WTC11 (cell line): ENCODE measurements at regions not wholly inside any gene's neighbourhood (a gene's known extent, or its start where the extent isn't known, plus 50 kb on each side); places are given as distances from the start of the nearest gene placed in this dataset.

Source experiments
- ATAC-seq: fragments of 200-7000 bp; cut with Tn5 transposase; 2 replicates; pipeline ENCODE4 v1.10.0; 2021; ENCODE audit warnings: mild to moderate bottlenecking, moderate library complexity
- CTCF ChIA-PET: fragments of 300-600 bp; sonication (Branson Sonifier 250); formaldehyde crosslinking; loops from one replicate; lab custom pipeline; 2021; ENCODE audit warnings: antibody characterized with exemption; lab: Charles Lee
- POLR2A ChIA-PET: fragments of 350-600 bp; sonication (Branson Sonifier 250); formaldehyde crosslinking; loops from one replicate; lab custom pipeline; 2021; ENCODE audit warnings: antibody characterized with exemption; lab: Charles Lee
- DNase-seq: peaks from one replicate; pipeline ENCODE4 v3.0.0; 2021; ENCODE audit warnings: low spot score
- H3K27ac Mint-ChIP-seq: 2 replicates; pipeline ENCODE4 v1.8.0; 2021; ENCODE audit warnings: mixed read lengths
- H3K27me3 Mint-ChIP-seq: 2 replicates; pipeline ENCODE4 v1.8.0; 2021; ENCODE audit warnings: low read depth, mild to moderate bottlenecking, moderate library complexity, mixed read lengths
- H3K36me3 Mint-ChIP-seq: 2 replicates; pipeline ENCODE4 v1.8.0; 2021; ENCODE audit warnings: mixed read lengths
- H3K4me1 Mint-ChIP-seq: 2 replicates; pipeline ENCODE4 v1.8.0; 2022; ENCODE audit warnings: mixed read lengths
- H3K4me3 Mint-ChIP-seq: 2 replicates; pipeline ENCODE4 v1.8.0; 2021; ENCODE audit warnings: mild to moderate bottlenecking, moderate library complexity, mixed read lengths
- H3K9me3 Mint-ChIP-seq: 2 replicates; pipeline ENCODE4 v1.8.0; 2021; ENCODE audit warnings: mixed read lengths
- CTCF ChIP-seq: fragments of 200-600 bp; IDR thresholded peaks from 2 replicates; pipeline ENCODE4 v1.8.0; 2022; ENCODE audit warnings: antibody characterized with exemption
- ELF4 ChIP-seq: sonication (generic); formaldehyde crosslinking; IDR thresholded peaks from 2 replicates; pipeline ENCODE4 v1.8.1; 2022; ENCODE audit warnings: low read depth, mild to moderate bottlenecking, moderate library complexity, missing genetic modification reagents
- FOXJ3 ChIP-seq: sonication (generic); formaldehyde crosslinking; IDR thresholded peaks from 2 replicates; pipeline ENCODE4 v1.9.0; 2021; ENCODE audit warnings: missing genetic modification reagents, mild to moderate bottlenecking, borderline replicate concordance
- FOXP1 ChIP-seq: sonication (generic); formaldehyde crosslinking; IDR thresholded peaks from 2 replicates; pipeline ENCODE4 v1.8.0; 2022; ENCODE audit warnings: missing genetic modification reagents, mild to moderate bottlenecking, moderate library complexity, borderline replicate concordance
- GRHL2 ChIP-seq: fragments of 250-450 bp; sonication (Bioruptor Pico); IDR thresholded peaks from 2 replicates; pipeline ENCODE4 v1.8.0; 2022; ENCODE audit warnings: mild to moderate bottlenecking, moderate library complexity; ENCODE audit not compliant: insufficient replicate concordance, severe bottlenecking
- IRF2 ChIP-seq: sonication (generic); formaldehyde crosslinking; IDR thresholded peaks from 2 replicates; pipeline ENCODE4 v1.8.0; 2022; ENCODE audit warnings: low read depth, missing genetic modification reagents, borderline replicate concordance
- MLX ChIP-seq: sonication (generic); formaldehyde crosslinking; IDR thresholded peaks from 2 replicates; pipeline ENCODE4 v1.8.1; 2023; ENCODE audit warnings: mild to moderate bottlenecking, missing genetic modification reagents, moderate library complexity
- MXD4 ChIP-seq: fragments of 250-450 bp; sonication (Bioruptor Pico); IDR thresholded peaks from 2 replicates; pipeline ENCODE4 v1.8.0; 2021; ENCODE audit warnings: mild to moderate bottlenecking, moderate library complexity, borderline replicate concordance
- SMAD3 ChIP-seq: sonication (generic); formaldehyde crosslinking; IDR thresholded peaks from 2 replicates; pipeline ENCODE4 v1.8.0; 2022; ENCODE audit warnings: missing genetic modification reagents, mild to moderate bottlenecking, borderline replicate concordance
- SMAD4 ChIP-seq: sonication (generic); formaldehyde crosslinking; IDR thresholded peaks from 2 replicates; pipeline ENCODE4 v1.8.0; 2022; ENCODE audit warnings: mild to moderate bottlenecking, missing genetic modification reagents
- SOX15 ChIP-seq: fragments of 250-450 bp; sonication (Bioruptor Pico); IDR thresholded peaks from 2 replicates; pipeline ENCODE4 v1.9.0; 2021; ENCODE audit warnings: mild to moderate bottlenecking
- SP1 ChIP-seq: sonication (generic); formaldehyde crosslinking; conservative IDR thresholded peaks from 2 replicates; pipeline ENCODE4 v1.8.1; 2022; ENCODE audit warnings: missing genetic modification reagents
- TP53 ChIP-seq: sonication (generic); formaldehyde crosslinking; IDR thresholded peaks from 2 replicates; pipeline ENCODE4 v1.8.1; 2023; ENCODE audit warnings: mild to moderate bottlenecking, missing genetic modification reagents
- ZBTB21 ChIP-seq: sonication (generic); formaldehyde crosslinking; IDR thresholded peaks from 2 replicates; pipeline ENCODE4 v1.8.1; 2023; ENCODE audit warnings: mild to moderate bottlenecking, missing genetic modification reagents, borderline replicate concordance
- ZNF232 ChIP-seq: sonication (generic); formaldehyde crosslinking; IDR thresholded peaks from 2 replicates; pipeline ENCODE4 v1.8.0; 2022; ENCODE audit warnings: mild to moderate bottlenecking, missing genetic modification reagents
- ZNF317 ChIP-seq: sonication (generic); formaldehyde crosslinking; IDR thresholded peaks from 2 replicates; pipeline ENCODE4 v1.8.1; 2023; ENCODE audit warnings: low read depth, mild to moderate bottlenecking, moderate library complexity, missing genetic modification reagents, borderline replicate concordance
- ZNF423 ChIP-seq: fragments of 250-450 bp; sonication (Bioruptor Pico); IDR thresholded peaks from 2 replicates; pipeline ENCODE4 v2.1.2; 2022; ENCODE audit warnings: mild to moderate bottlenecking, moderate library complexity
- ZNF512 ChIP-seq: sonication (generic); formaldehyde crosslinking; IDR thresholded peaks from 2 replicates; pipeline ENCODE4 v1.8.1; 2022; ENCODE audit warnings: missing genetic modification reagents, borderline replicate concordance
- ZSCAN18 ChIP-seq: fragments of 250-450 bp; sonication (Bioruptor Pico); IDR thresholded peaks from 2 replicates; pipeline ENCODE4 v2.1.2; 2022; ENCODE audit warnings: mild to moderate bottlenecking, moderate library complexity
- TF ChIP-seq, protein P1 (sequence below): sonication (generic); formaldehyde crosslinking; IDR thresholded peaks from 2 replicates; pipeline ENCODE4 v1.8.1; 2022; ENCODE audit warnings: low read depth, mild to moderate bottlenecking, moderate library complexity, missing genetic modification reagents, borderline replicate concordance
- TF ChIP-seq, protein P2 (sequence below): sonication (generic); formaldehyde crosslinking; IDR thresholded peaks from 2 replicates; pipeline ENCODE4 v1.8.1; 2023; ENCODE audit warnings: mild to moderate bottlenecking, missing genetic modification reagents, moderate library complexity
- TF ChIP-seq, protein P3 (sequence below): fragments of 250-450 bp; sonication (Bioruptor Pico); IDR thresholded peaks from 2 replicates; pipeline ENCODE4 v1.9.0; 2021; ENCODE audit warnings: moderate library complexity, mild to moderate bottlenecking, inconsistent platforms, borderline replicate concordance

DNA sequence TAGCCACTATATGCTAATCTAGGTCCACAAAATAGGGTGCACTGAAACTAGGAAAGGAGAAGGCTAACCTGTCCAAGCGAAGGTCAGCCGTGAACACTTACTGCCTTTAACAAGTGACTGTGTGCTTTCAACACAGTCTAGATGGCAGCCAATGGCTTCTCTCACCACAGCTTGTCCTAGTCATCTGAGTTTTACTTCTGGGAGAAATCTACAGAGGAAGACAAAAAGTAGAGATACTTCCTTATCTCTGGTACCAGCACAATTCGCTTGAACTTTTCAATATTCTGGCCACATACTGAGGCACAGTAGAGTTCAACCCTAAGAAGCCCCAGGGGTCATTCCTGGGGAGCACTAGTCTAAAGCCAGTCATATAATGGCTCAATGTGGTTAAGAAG lies 176.9 kb downstream of the BTG1 start:
- Mint-ChIP-seq H3K4me3 (no peak overlapping the region), H3K27ac (no peak overlapping the region), H3K27me3 (no peaks in the 10 kb centered on the region), H3K36me3 (peaks cover 19% of the 10 kb centered on the region), H3K4me1 (no peaks in the 10 kb centered on the region), H3K9me3 (peaks cover 26% of the 10 kb centered on the region)
- no peak for DNase-seq
- no peak for ATAC-seq
- TF ChIP-seq IRF2 (CRISPR knock-in tag) (no peak), TP53 (no peak), ZNF512 (CRISPR knock-in tag) (no peak), SMAD3 (CRISPR knock-in tag) (no peak), SP1 (CRISPR knock-in tag) (no peak), ELF4 (no peak), MLX (CRISPR knock-in tag) (no peak), CTCF (no peak), ZSCAN18 (no peak), MXD4 (CRISPR knock-in tag) (no peak), SOX15 (CRISPR knock-in tag) (no peak), ZBTB21 (CRISPR knock-in tag) (no peak), GRHL2 (no peak), ZNF232 (CRISPR knock-in tag) (no peak)
- TF ChIP-seq, protein P1, sequence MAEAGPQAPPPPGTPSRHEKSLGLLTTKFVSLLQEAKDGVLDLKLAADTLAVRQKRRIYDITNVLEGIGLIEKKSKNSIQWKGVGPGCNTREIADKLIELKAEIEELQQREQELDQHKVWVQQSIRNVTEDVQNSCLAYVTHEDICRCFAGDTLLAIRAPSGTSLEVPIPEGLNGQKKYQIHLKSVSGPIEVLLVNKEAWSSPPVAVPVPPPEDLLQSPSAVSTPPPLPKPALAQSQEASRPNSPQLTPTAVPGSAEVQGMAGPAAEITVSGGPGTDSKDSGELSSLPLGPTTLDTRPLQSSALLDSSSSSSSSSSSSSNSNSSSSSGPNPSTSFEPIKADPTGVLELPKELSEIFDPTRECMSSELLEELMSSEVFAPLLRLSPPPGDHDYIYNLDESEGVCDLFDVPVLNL (CRISPR knock-in tag) = no peak
- POLR2A ChIA-PET = no interaction called here
- CTCF ChIA-PET = no interaction called here

DNA sequence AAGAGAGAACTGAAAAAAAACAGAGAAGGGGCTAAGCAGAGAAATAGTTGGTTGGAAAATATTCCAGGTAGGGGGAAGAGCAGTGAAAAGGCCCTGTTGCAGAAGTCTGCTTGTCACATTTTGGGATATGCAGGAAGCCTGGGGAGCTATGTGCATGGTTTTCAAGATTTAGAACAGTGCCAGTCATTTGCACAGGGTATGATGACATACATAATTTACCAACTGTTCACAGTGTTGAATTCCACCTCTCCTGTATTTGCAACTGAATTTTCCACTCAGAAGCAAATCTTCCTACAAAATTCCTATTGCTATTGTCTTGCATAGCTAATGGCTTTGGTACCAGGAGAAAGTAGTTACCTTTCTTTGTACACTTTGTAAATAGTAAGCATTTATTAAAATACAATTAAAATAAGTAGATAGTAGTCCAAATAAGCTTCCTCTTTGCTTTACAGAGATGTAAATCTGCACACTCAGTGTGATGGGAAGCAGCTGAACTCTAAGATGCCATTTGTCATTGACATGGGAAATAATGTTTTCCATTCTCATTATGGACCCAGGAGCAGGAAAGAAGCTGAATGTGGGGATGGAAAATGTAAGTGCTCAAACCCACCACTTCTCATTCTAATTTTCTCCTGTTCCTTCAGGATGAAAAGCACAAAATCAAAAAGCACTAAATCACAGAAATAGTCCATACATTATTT lies 177.4 kb downstream of the BTG1 start:
- ATAC-seq (no peak), DNase-seq (no peak)
- CTCF ChIA-PET = no interaction called here
- POLR2A ChIA-PET = no interaction called here
- Mint-ChIP-seq H3K27me3 (no peaks in the 10 kb centered on the region), H3K4me1 (no peaks in the 10 kb centered on the region), H3K4me3 (no peak overlapping the region), H3K9me3 (peaks cover 26% of the 10 kb centered on the region), H3K27ac (no peak overlapping the region), H3K36me3 (peaks cover 19% of the 10 kb centered on the region)
- no peak for TF ChIP-seq TP53
- TF ChIP-seq SOX15 (CRISPR knock-in tag) = no peak
- TF ChIP-seq SMAD4 (CRISPR knock-in tag) = no peak
- no peak for TF ChIP-seq IRF2 (CRISPR knock-in tag)
- TF ChIP-seq, protein P2, sequence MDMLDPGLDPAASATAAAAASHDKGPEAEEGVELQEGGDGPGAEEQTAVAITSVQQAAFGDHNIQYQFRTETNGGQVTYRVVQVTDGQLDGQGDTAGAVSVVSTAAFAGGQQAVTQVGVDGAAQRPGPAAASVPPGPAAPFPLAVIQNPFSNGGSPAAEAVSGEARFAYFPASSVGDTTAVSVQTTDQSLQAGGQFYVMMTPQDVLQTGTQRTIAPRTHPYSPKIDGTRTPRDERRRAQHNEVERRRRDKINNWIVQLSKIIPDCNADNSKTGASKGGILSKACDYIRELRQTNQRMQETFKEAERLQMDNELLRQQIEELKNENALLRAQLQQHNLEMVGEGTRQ (CRISPR knock-in tag) = no peak
- TF ChIP-seq GRHL2 = no peak
- TF ChIP-seq, protein P3, sequence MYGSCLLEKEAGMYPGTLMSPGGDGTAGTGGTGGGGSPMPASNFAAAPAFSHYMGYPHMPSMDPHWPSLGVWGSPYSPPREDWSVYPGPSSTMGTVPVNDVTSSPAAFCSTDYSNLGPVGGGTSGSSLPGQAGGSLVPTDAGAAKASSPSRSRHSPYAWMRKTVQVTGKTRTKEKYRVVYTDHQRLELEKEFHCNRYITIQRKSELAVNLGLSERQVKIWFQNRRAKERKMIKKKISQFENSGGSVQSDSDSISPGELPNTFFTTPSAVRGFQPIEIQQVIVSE (CRISPR knock-in tag) = no peak
- TF ChIP-seq ZNF317 (CRISPR knock-in tag) = no peak
- TF ChIP-seq, protein P1 (CRISPR knock-in tag) = no peak
- TF ChIP-seq FOXJ3 (CRISPR knock-in tag) = no peak
- TF ChIP-seq CTCF = no peak
- no peak for TF ChIP-seq ZNF423 (CRISPR knock-in tag)
- no peak for TF ChIP-seq FOXP1
